Activated CD4-positive, CD25-positive, alpha-beta regulatory T cell treated with anti-CD3 and anti-CD28 coated beads, Interleukin-2, amount 50 U/mL, for 24 hours (primary cell): ENCODE measurements at regions not wholly inside any gene's neighbourhood (a gene's known extent, or its start where the extent isn't known, plus 50 kb on each side); places are given as distances from the start of the nearest gene placed in this dataset.
"Not testable (repeated sequence)": the region's sequence is repeated elsewhere in the genome, so short reads cannot be mapped to it uniquely, and the experiment has no call there.

ENCODE experiments used
- ATAC-seq, 2 donors: fragments of 150-1000 bp; cut with Tn5 transposase; one replicate each; pipeline ENCODE4 v1.10.0; 2021; ENCODE audit warnings: mild to moderate bottlenecking in 1 of 2, moderate library complexity in 1 of 2

DNA sequence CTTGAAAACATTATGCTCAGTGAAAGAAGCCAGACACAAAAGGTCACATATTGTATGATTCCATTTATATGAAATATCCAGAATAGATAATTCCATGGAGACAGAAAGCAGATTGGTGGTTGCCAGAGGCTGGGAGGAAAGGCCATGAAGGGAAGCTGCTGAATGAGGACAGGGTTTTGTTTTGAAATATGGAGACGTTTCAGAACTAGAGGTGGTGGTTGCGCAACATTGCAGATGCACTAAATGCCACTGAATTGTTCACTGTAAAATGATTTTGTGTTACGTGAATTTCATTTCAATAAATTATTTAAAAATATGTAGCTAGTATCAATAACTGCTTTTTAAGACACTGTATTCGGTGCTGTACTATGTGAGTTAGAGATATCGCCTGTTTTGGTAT is 101.7 kb upstream of the ZNF236 start:
- ATAC-seq = no peak

- ATAC-seq = no peak
These were observed 107.2 kb upstream of the ZNF236 start for GRCh38 chr18:76715012-76715610.

GRCh38 chr18:76713432-76713831 is 108.9 kb upstream of the ZNF236 start:
- ATAC-seq = no peak

GRCh38 chr18:76712511-76713140 is 109.7 kb upstream of the ZNF236 start:
- no peak for ATAC-seq

DNA sequence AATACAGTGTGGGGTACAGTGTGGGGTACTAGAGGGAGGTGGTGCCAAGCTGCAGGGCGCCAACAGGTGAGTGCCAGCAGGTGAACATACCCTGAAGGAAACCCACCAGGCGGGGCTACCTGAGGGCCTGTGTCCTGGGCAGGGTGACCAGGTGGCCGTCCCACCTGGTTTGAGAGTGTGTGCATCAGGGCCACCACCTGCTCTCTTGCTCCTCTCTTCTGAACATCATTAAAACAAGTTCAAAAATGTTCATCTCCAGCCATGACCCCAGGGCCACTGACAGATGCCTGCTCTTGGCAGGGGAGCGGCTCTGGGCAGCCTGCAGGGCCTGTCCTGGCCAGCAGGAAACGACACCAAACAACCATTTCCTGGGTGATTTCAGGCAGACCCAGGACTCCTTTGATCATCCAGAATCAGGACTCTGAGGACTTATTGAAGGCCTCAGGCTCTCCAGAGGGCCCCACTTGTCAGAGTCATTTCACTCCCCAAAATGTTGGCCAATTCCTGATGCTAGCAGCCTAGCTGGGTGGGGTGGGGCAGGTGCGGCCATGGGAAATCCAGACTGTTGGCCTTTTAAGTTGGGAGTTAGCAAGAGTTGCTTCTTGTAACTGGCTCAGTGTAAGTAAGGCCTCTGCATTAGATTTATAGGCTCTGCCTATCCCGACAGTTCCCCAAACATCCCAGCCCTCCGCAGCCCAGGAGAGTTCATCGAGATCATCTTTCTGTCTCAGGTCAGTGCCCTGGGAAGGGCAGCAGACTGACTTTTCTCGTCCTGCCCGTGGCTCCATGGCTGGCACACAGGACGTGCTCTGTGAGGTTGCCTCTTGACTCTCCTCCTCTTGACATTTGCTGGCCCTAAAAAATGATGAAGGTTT is 111.5 kb upstream of the ZNF236 start:
- ATAC-seq = no peak

- peak; percentile 58 to 73 for ATAC-seq
These were observed 112.4 kb upstream of the ZNF236 start for GRCh38 chr18:76709659-76710645.

- ATAC-seq = no peak
These were observed 113.5 kb upstream of the ZNF236 start for GRCh38 chr18:76708722-76709353.

DNA sequence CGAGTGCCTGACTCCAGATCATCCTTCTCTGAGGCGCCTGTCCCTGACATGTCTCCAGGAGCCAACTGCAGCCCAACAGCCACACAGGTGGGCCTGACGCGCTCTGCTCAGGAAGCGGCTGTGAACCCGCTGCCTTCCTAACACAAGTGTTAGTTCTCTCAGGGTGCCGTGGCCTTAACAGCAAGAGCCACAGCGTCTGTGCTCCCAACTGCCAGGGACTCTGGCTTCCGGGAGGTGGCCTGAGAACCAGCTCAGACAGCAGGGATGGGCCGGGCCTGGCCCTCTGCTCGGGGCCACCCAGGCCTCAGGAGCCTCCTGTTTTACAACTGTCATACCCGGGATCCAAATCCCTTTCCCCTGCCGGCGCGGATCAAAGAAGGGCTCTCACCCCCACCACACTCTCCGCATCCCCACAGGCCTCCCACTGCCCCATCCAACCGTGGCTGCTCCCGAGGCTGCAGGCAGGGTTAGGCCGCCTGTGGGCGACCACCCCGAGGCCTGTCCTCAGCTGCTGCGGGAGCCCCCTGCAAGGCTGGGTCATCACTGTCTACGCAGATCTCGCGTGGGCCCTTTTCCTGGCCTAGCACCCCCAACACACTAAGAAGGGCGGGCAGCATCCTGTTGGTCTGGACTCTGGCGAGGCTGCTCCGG is 114.2 kb upstream of the ZNF236 start:
- ATAC-seq = no peak

GRCh38 chr18:76707534-76707933 is 114.8 kb upstream of the ZNF236 start:
- ATAC-seq = no peak

DNA sequence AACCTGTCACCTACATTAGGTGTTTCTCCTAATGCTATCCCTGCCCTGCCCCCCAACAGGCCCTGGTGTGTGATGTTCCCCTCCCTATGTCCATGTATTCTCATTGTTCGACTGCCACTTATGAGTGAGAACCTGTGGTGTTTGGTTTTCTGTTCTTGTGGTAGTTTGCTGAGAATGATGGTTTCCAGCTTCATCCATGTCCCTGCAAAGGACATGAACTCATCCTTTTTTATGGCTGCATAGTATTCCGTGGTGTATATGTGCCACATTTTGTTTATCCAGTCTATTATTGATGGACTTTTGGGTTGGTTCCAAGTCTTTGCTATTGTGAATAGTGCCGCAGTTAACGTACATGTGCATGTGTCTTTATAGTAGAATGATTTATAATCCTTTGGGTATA is 117.8 kb upstream of the ZNF236 start:
- not testable (repeated sequence) for ATAC-seq

DNA sequence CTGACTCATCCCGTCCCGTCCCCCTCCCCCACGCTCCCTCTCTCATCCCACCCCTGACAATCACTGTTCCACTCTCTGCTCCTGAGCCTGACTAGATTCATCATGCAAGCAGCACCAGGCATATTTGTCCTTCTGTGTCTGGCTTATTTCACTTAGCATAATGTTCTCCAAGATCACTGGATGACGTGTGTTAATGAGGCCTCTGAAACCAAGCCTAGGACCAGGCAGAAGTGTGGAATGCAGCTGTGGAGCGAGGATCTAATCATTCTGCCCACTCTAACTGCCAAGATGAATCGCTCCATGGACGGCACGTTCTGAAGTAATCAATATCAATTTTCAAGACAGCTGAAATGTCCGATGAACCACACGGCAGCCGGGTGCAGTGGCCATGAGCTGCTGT is 122.4 kb upstream of the ZNF236 start:
- ATAC-seq = no peak

DNA sequence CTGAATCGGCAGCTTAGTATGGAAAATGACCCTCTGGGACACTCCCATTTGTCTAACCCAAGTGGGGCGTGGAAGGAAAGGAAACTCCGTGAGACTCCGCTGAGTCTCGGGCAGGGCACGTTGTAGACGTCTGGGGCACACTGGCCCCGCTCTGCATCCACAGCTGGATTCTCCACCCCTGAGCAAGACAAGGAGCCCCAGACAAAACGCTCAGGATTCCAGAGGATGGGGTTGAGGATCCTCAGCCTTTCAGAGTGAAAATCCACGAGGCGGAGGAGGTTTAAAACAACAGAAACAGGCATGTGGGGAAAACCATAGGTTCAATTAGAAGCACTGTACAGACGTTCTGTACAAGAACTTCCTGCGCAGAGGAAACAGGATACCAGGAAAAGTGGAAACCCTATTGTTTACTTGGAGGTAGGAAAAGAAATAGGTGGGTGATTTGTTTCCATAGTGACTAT is 124.9 kb upstream of the ZNF236 start:
- no peak for ATAC-seq

GRCh38 chr18:76691800-76692199 is 130.6 kb upstream of the ZNF236 start:
- no peak for ATAC-seq

DNA sequence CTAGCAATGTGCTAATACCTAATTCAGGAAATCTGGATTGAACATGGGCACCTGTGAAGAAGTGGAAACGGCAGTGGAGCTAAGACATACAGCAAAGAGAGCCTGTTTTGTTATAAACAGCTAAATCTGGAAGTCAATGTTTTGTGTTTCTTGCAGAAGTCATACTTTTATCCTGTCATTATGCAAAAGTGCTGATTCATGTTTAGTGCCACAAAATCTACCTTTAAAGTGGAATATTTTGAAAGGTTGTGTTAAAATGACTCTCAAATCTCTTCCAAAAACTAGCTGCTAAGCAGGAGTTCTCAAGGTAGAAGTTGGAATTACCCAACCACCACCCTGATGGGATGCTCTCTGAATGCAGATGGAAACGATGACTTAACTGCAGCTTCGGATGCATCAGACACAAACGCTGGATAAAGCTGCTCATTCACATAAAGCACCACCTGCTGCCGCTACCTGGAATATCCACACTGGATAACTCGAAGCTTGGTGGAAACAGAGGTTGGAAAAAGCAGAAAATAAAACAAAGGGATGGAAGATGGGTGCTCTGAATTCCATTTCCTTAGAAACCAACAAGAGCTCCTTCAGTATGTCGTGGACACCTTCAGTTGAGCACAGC is 132.6 kb upstream of the ZNF236 start:
- ATAC-seq = no peak

- ATAC-seq = no peak
These were observed 133.5 kb upstream of the ZNF236 start for GRCh38 chr18:76688724-76689472.

DNA sequence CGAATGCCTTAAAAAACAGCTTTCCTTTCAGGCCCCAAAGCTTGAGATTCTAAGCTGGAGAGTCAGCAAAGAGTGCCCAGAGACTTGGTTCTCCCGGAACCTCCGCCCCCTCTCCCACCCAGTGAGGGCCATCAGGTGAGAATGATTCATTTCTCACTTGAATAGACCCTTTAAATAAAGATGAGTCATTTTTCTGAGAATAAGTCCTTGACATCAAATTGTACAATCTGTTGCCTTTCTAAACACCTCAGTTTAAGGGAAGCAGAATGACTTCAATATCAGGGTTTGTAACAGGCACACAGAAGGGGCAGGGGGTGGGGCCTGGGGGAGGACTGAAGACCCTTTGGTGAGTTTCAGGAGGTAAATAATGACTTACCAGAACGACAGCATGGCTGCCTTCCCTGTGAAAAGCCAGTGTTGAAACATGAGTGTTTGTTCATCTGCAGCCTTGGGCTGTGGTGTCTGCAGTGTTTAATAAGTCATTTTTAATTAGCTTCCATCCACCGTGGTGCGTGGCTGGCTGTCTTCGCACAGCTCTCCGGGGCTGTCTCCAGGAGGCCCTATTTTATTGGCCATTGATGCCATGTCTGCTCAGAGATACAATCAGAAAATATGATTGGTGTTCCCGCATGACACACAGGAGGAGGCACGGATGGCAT is 134.9 kb upstream of the ZNF236 start:
- peak; percentile 68 to 71 for ATAC-seq

DNA sequence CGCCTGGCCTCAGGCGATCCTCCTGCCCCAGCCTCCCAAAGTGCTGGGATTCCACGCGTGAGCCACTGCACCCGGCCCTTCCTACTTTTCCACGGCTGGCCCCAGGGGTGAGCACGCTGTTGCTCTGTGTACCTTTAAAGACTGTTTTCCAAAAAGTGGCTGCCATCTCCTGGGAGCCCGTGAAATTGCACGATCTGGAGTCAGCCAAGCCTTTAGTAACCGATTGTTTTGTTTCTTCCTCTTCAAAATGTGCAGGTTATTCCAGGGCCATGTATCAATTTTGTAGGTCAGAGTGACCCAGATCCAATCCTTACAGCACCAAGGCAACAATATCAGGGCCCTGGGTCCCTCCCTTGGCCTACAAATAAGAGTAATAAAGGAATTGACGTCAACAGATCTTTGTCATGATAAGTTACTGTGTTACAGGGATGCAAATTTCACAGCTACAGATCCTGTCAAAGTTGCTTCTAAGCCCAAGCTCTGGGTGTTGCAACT is 135.6 kb upstream of the ZNF236 start:
- ATAC-seq = peak; percentile 33 to 37

DNA sequence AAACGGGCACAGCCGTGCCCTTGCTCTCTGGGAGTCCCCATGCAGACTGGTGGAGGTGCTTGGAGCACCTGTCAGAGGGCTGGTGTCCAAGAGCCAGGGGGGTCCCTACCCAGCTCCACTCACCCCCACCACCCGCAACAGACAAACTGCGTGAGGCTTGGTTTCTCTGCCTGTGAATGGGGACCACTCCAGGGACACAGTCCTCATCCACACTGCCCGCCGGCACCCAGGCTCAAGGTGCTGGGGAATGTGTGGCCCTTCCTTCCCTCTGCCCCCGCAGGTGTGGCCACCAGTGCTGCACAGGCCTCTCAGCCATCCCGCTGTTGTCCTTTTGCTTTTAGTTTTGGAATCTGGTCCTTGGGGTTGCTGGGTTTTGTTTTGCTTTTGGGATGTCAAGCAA is 136.5 kb upstream of the ZNF236 start:
- no peak for ATAC-seq

GRCh38 chr18:76685402-76685801 is 137.0 kb upstream of the ZNF236 start:
- no peak for ATAC-seq
